Stimulated activated CD8-positive, alpha-beta memory T cell treated with anti-CD3 and anti-CD28 coated beads, Interleukin-15, amount 100 ng/mL, for 4 hours (primary cell): ENCODE measurements at regions not wholly inside any gene's neighbourhood (a gene's known extent, or its start where the extent isn't known, plus 50 kb on each side); places are given as distances from the start of the nearest gene placed in this dataset.
"Not testable (repeated sequence)": the region's sequence is repeated elsewhere in the genome, so short reads cannot be mapped to it uniquely, and the experiment has no call there.

Experiments used
- DNase-seq, 2 donors: peaks; one replicate each; pipeline ENCODE4 v3.0.0-alpha.2; 2020; ENCODE audit warnings: low read depth in 2 of 2

- DNase-seq: no peak
Observed at GRCh38 chr2:83155826-83156225, 1303.3 kb downstream of the SUCLG1 start.

DNA sequence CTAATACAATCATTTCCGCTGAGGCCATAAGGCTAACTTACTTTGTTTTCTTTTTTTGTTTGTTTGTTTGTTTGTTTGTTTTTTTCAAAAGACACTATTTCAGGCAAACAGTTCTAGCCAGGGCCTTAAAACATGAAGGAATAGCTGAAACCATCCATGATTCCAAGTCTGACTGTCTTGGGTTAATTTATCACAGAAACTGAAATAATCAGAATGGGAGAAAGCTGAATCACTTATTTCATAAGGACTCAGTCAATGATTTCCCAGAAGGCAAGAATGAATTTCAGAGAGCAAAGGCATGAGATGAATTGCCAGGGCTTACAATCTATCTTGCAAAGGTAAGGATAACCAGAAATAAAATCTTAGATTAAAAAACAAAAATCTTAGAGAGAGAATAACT, 1315.1 kb downstream of the SUCLG1 start:
- no peak for DNase-seq

DNA sequence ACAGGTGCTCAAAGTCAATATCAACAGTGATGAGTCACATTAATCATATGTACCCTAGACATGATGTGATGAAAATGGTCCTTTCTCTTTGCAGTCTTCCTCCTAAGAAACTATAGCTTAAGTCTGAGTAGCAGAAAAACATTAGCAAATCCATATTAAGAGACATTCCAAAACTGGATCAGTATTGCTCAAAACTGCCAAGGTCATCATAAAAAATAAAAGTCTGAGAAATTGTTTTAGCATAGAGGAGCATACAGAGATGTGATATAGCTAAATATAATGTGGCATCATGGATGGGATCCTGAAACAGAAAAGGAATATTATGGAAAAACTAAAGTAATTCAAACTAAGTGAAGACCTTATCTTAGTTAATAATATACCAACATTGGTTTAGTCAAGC, 1316.1 kb downstream of the SUCLG1 start:
- no peak for DNase-seq

- DNase-seq: no peak
Observed at GRCh38 chr2:83115606-83116005, 1343.5 kb downstream of the SUCLG1 start.

DNA sequence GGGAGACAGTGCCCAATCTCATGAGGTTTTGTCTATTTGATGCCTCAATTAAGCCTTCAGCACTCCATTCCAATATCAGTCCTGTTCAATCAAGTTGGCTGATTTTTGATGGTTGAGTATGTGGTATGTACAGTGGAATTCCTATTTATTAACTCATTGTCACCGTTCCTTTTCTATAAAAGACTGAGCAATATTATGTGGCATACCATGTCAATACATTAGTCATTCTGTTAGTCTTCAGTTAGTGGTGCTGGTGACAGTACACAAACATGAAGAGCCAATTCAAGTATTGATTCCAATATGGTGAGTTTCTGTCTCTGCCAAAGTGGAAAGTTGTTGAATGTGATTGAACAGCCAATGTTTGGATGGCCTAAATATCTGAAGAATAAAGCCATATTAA, 1343.9 kb downstream of the SUCLG1 start:
- DNase-seq: no peak

- DNase-seq: no peak
Observed at GRCh38 chr2:83113953-83114352, 1345.1 kb downstream of the SUCLG1 start.

DNA sequence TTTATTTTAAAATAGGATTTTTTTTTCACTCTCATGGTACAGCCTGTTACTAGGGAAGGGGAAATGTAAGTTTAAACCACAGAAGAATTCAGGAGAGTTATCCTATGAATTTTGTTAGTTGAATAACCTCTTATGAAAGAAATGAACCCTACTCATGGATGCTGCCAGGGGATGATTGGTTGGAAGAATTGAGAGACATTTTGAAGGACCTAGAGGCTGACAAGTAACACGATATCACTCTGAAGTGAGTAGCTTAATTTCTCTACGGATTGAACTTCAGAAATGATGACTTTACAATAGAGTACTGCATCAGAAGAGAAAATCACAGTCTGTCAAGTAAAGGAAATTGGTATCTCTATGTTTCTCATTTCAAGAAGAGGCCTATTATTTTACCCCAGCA, 1346.2 kb downstream of the SUCLG1 start:
- DNase-seq: no peak

GRCh38 chr2:83109284-83109683, 1349.8 kb downstream of the SUCLG1 start:
- DNase-seq: no peak

GRCh38 chr2:83106853-83107252, 1352.2 kb downstream of the SUCLG1 start:
- DNase-seq: no peak

DNA sequence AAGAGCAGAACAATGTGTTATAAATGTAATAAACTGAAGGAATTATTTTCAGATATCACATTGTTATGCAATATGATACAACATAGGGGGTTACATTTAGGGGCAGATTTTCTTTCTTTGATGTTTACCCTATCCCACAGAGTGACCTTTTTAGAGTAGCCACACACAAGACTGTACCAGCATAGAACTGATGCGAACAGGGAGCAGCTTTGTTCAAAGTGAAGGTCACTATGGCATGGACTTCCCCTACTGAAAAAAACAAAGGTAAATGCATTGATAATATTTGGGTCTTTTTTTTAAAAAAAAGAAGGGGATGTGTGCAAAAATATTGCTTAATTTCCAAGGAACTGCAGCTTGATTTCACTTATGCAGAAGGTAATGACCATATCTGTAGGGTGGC, 1354.9 kb downstream of the SUCLG1 start:
- no peak for DNase-seq

GRCh38 chr2:83103613-83104012, 1355.5 kb downstream of the SUCLG1 start:
- DNase-seq: no peak

DNA sequence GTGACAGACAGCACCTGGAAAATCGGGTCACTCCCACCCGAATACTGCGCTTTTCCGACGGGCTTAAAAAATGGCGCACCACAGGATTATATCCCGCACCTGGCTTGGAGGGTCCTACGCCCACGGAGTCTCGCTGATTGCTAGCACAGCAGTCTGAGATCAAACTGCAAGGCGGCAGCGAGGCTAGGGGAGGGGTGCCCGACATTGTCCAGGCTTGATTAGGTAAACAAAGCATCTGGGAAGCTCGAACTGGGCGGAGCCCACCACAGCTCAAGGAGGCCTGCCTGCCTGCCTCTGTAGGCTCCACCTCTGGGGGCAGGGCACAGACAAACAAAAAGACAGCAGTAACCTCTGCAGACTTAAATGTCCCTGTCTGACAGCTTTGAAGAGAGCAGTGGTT, 1370.0 kb downstream of the SUCLG1 start:
- DNase-seq: not testable (repeated sequence)

- no peak for DNase-seq
Observed at GRCh38 chr2:83085869-83086268, 1373.2 kb downstream of the SUCLG1 start.

- no peak for DNase-seq
Observed at GRCh38 chr2:83081826-83082690, 1377.0 kb downstream of the SUCLG1 start.

DNA sequence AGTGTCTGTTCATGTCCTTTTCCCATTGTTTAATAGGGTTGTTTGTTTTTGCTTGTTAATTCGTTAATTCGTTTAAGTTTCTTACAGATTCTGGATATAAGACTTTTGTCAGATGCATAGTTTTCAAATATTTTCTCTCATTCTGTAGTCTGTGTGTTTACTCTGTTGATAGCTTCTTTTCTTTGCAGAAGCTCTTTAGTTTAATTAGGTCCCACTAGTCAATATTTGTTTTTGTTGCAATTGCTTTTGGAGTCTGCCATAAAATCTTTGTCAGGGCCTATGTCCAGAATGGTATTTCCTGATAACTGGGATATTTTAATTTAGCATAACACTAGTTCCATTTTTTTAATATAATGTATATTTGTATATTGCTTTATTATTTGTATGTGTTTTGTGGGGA, 1380.1 kb downstream of the SUCLG1 start:
- no peak for DNase-seq

GRCh38 chr2:83072767-83073166, 1386.3 kb downstream of the SUCLG1 start:
- DNase-seq: no peak

- no peak for DNase-seq
Observed at GRCh38 chr2:83071914-83072313, 1387.2 kb downstream of the SUCLG1 start.

GRCh38 chr2:83071352-83071751, 1387.7 kb downstream of the SUCLG1 start:
- DNase-seq: no peak

GRCh38 chr2:83069724-83070123, 1389.4 kb downstream of the SUCLG1 start:
- DNase-seq: no peak

GRCh38 chr2:83068714-83069113, 1390.4 kb downstream of the SUCLG1 start:
- DNase-seq: no peak

GRCh38 chr2:83067947-83068346, 1391.1 kb downstream of the SUCLG1 start:
- DNase-seq: no peak

DNA sequence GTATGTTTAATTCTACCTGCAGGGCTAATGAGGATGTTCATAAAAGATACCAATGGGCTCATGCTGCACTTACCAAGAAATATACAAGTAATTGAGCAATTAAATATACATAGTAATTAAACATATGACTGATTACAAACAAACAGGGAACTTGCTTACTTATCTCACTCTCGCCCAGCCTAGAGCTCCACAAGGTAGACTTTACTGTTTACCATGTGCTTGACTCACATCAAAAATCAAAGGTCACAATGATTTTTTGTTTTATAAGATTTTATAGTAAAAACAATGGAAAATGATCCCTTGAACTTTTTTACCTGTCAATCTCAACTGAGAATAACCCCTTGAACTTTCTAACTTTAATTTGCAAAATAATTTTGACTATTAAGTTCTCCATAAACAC, 1395.1 kb downstream of the SUCLG1 start:
- no peak for DNase-seq

DNA sequence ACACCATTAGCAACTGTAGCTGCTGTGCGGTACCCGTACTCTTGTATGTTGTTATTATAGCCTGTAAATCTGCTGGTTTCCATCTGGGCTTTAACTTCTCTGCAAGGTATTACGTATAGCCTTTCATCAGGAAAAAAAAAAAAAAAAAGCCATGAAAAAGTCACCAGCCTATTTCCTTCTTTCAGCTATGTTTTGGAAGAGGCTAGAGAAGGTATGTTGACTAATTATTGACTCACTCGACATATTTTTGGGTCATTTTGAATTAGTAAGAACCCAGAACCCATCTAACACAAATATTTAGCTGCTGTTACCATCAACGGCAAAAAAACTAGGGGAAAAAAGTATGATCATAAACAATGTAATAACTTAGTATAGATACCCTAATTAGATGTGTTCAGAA, 1395.6 kb downstream of the SUCLG1 start:
- DNase-seq: no peak

GRCh38 chr2:83058683-83059082, 1400.4 kb downstream of the SUCLG1 start:
- no peak for DNase-seq
